ENCODE measurements at regions not wholly inside any gene's neighbourhood (a gene's known extent, or its start where the extent isn't known, plus 50 kb on each side); places are given as distances from the start of the nearest gene placed in this dataset.

GRCh38 chr22:35173655-35174054 is 83.6 kb upstream of the HMGXB4 start:
- no peak for TF ChIP-seq ZNF776 (tag by site-specific recombination; IDR thresholded peaks at IDR 0.05; ENCODE audit: borderline replicate concordance)
- no peak for TF ChIP-seq OSR2 (tag by site-specific recombination; IDR thresholded peaks at IDR 0.05)
- no peak for TF ChIP-seq KLF10 (tag by site-specific recombination; IDR thresholded peaks at IDR 0.05)
- TF ChIP-seq, protein P1, sequence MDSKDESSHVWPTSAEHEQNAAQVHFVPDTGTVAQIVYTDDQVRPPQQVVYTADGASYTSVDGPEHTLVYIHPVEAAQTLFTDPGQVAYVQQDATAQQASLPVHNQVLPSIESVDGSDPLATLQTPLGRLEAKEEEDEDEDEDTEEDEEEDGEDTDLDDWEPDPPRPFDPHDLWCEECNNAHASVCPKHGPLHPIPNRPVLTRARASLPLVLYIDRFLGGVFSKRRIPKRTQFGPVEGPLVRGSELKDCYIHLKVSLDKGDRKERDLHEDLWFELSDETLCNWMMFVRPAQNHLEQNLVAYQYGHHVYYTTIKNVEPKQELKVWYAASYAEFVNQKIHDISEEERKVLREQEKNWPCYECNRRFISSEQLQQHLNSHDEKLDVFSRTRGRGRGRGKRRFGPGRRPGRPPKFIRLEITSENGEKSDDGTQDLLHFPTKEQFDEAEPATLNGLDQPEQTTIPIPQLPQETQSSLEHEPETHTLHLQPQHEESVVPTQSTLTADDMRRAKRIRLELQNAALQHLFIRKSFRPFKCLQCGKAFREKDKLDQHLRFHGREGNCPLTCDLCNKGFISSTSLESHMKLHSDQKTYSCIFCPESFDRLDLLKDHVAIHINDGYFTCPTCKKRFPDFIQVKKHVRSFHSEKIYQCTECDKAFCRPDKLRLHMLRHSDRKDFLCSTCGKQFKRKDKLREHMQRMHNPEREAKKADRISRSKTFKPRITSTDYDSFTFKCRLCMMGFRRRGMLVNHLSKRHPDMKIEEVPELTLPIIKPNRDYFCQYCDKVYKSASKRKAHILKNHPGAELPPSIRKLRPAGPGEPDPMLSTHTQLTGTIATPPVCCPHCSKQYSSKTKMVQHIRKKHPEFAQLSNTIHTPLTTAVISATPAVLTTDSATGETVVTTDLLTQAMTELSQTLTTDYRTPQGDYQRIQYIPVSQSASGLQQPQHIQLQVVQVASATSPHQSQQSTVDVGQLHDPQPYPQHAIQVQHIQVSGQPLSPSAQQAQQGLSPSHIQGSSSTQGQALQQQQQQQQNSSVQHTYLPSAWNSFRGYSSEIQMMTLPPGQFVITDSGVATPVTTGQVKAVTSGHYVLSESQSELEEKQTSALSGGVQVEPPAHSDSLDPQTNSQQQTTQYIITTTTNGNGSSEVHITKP (tag by site-specific recombination; IDR thresholded peaks at IDR 0.05), result no peak
- no peak for TF ChIP-seq ZNF560 (tag by site-specific recombination; IDR thresholded peaks at IDR 0.05; ENCODE audit: borderline replicate concordance)
- no peak for TF ChIP-seq CTCF (tag by site-specific recombination; IDR thresholded peaks at IDR 0.05)
- TF ChIP-seq ZNF677 (tag by site-specific recombination; IDR thresholded peaks at IDR 0.05), result no peak
- TF ChIP-seq, protein P2, sequence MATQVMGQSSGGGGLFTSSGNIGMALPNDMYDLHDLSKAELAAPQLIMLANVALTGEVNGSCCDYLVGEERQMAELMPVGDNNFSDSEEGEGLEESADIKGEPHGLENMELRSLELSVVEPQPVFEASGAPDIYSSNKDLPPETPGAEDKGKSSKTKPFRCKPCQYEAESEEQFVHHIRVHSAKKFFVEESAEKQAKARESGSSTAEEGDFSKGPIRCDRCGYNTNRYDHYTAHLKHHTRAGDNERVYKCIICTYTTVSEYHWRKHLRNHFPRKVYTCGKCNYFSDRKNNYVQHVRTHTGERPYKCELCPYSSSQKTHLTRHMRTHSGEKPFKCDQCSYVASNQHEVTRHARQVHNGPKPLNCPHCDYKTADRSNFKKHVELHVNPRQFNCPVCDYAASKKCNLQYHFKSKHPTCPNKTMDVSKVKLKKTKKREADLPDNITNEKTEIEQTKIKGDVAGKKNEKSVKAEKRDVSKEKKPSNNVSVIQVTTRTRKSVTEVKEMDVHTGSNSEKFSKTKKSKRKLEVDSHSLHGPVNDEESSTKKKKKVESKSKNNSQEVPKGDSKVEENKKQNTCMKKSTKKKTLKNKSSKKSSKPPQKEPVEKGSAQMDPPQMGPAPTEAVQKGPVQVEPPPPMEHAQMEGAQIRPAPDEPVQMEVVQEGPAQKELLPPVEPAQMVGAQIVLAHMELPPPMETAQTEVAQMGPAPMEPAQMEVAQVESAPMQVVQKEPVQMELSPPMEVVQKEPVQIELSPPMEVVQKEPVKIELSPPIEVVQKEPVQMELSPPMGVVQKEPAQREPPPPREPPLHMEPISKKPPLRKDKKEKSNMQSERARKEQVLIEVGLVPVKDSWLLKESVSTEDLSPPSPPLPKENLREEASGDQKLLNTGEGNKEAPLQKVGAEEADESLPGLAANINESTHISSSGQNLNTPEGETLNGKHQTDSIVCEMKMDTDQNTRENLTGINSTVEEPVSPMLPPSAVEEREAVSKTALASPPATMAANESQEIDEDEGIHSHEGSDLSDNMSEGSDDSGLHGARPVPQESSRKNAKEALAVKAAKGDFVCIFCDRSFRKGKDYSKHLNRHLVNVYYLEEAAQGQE (tag by site-specific recombination; IDR thresholded peaks at IDR 0.05), result no peak

Data from HEK293 (cell line).